H9 (cell line): ENCODE measurements at regions not wholly inside any gene's neighbourhood (a gene's known extent, or its start where the extent isn't known, plus 50 kb on each side); places are given as distances from the start of the nearest gene placed in this dataset.

Source experiments
- DNase-seq: peaks from one replicate; pipeline ENCODE4 v3.0.0-alpha.2; 2017
- H2AFZ ChIP-seq: one replicate; pipeline ENCODE4 v1.6.1; 2013; ENCODE audit warnings: mild to moderate bottlenecking, low read length, control low read depth, moderate library complexity
- H2AK5ac ChIP-seq: 2 replicates; pipeline ENCODE4 v1.6.1; 2013; ENCODE audit warnings: low read length, control low read depth, mixed read lengths; ENCODE audit not compliant: insufficient read length
- H2BK120ac ChIP-seq: one replicate; pipeline ENCODE4 v1.6.1; 2013; ENCODE audit warnings: low read depth, mild to moderate bottlenecking, low read length, control low read depth, inconsistent platforms; ENCODE audit not compliant: poor library complexity, severe bottlenecking
- H2BK12ac ChIP-seq: 2 replicates; pipeline ENCODE4 v1.6.1; 2013; ENCODE audit warnings: low read length, control low read depth, mixed read lengths, low read depth; ENCODE audit not compliant: insufficient read length
- H2BK15ac ChIP-seq: 2 replicates; pipeline ENCODE4 v1.6.1; 2013; ENCODE audit warnings: low read depth, low read length, control low read depth
- H2BK20ac ChIP-seq: one replicate; pipeline ENCODE4 v1.6.1; 2013; ENCODE audit warnings: low read depth, mild to moderate bottlenecking, low read length, control low read depth, inconsistent platforms; ENCODE audit not compliant: poor library complexity, severe bottlenecking
- H2BK5ac ChIP-seq: 2 replicates; pipeline ENCODE4 v1.6.1; 2013; ENCODE audit warnings: low read length, control low read depth, mixed read lengths; ENCODE audit not compliant: insufficient read length
- H3K14ac ChIP-seq: 2 replicates; pipeline ENCODE4 v1.6.1; 2013; ENCODE audit warnings: low read length, control low read depth; ENCODE audit not compliant: insufficient read depth
- H3K18ac ChIP-seq: 2 replicates; pipeline ENCODE4 v1.6.1; 2013; ENCODE audit warnings: low read depth, mild to moderate bottlenecking, mixed read lengths, low read length, control low read depth; ENCODE audit not compliant: insufficient read length
- H3K23ac ChIP-seq: 2 replicates; pipeline ENCODE4 v1.6.1; 2013; ENCODE audit warnings: low read length, control low read depth, mixed read lengths, low read depth; ENCODE audit not compliant: insufficient read length
- H3K23me2 ChIP-seq: 2 replicates; pipeline ENCODE4 v1.6.1; 2013; ENCODE audit warnings: low read depth, mild to moderate bottlenecking, mixed read lengths, low read length, control low read depth; ENCODE audit not compliant: insufficient read length, poor library complexity, severe bottlenecking
- H3K27ac ChIP-seq: 2 replicates; pipeline ENCODE4 v1.5.1; 2013; ENCODE audit warnings: low read length, control low read depth, mixed read lengths, low read depth; ENCODE audit not compliant: insufficient read length
- H3K27me3 ChIP-seq: 2 replicates; pipeline ENCODE4 v1.6.1; 2013; ENCODE audit warnings: low read length, control low read depth, inconsistent platforms; ENCODE audit not compliant: insufficient read depth
- H3K4ac ChIP-seq: 2 replicates; pipeline ENCODE4 v1.6.1; 2013; ENCODE audit warnings: low read depth, mild to moderate bottlenecking, control low read depth, inconsistent platforms, low read length, moderate library complexity
- H3K4me1 ChIP-seq: 2 replicates; pipeline ENCODE4 v1.6.1; 2013; ENCODE audit warnings: low read length, control low read depth, inconsistent platforms; ENCODE audit not compliant: insufficient read depth
- H3K4me2 ChIP-seq: 2 replicates; pipeline ENCODE4 v1.6.1; 2013; ENCODE audit warnings: low read length, control low read depth, mixed read lengths; ENCODE audit not compliant: insufficient read length, insufficient read depth
- H3K56ac ChIP-seq: 2 replicates; pipeline ENCODE4 v1.6.1; 2013; ENCODE audit warnings: low read depth, mild to moderate bottlenecking, mixed read lengths, low read length, control low read depth; ENCODE audit not compliant: insufficient read length
- H3K79me1 ChIP-seq: 2 replicates; pipeline ENCODE4 v1.6.1; 2013; ENCODE audit warnings: low read depth, mild to moderate bottlenecking, moderate library complexity, low read length, control low read depth, inconsistent platforms; ENCODE audit not compliant: insufficient read depth, poor library complexity, severe bottlenecking
- H3K79me2 ChIP-seq: 2 replicates; pipeline ENCODE4 v1.6.1; 2013; ENCODE audit warnings: low read length, control low read depth, inconsistent platforms; ENCODE audit not compliant: insufficient read depth
- H3K9ac ChIP-seq: 2 replicates; pipeline ENCODE4 v1.6.1; 2013; ENCODE audit warnings: low read length, control low read depth, mixed read lengths; ENCODE audit not compliant: insufficient read length; ENCODE audit errors: extremely low read depth
- H3K9me3 ChIP-seq: one replicate; pipeline ENCODE4 v1.6.1; 2013; ENCODE audit warnings: low read depth, low read length, inconsistent platforms; ENCODE audit not compliant: control insufficient read depth
- H3T11ph ChIP-seq: one replicate; pipeline ENCODE4 v1.6.1; 2013; ENCODE audit warnings: mild to moderate bottlenecking, low read length, control low read depth, inconsistent platforms
- H4K20me1 ChIP-seq: one replicate; pipeline ENCODE4 v1.6.1; 2013; ENCODE audit not compliant: control insufficient read depth, insufficient read length, insufficient read depth
- H4K5ac ChIP-seq: 2 replicates; pipeline ENCODE4 v1.6.1; 2013; ENCODE audit warnings: low read depth, mild to moderate bottlenecking, mixed read lengths, low read length, control low read depth; ENCODE audit not compliant: insufficient read length
- H4K8ac ChIP-seq: replicated peaks from 2 replicates; pipeline ENCODE4 v1.6.1; 2013; ENCODE audit warnings: low read length, control low read depth, mixed read lengths, low read depth; ENCODE audit not compliant: insufficient read length
- H4K91ac ChIP-seq: 2 replicates; pipeline ENCODE4 v1.6.1; 2013; ENCODE audit warnings: low read depth, mild to moderate bottlenecking, moderate library complexity, mixed read lengths, low read length, control low read depth; ENCODE audit not compliant: insufficient read length
- H3K27ac Mint-ChIP-seq, 3 experiments: 2 replicates in 2 of 3; 3 replicates in 1 of 3; pipeline ENCODE4 v1.8.0; 2020 to 2021; ENCODE audit warnings: mixed read lengths in 3 of 3, mild to moderate bottlenecking in 1 of 3, moderate library complexity in 1 of 3
- H3K27me3 Mint-ChIP-seq: 2 replicates; pipeline ENCODE4 v1.8.0; 2021; ENCODE audit warnings: low read depth, mild to moderate bottlenecking, moderate library complexity, mixed read lengths
- H3K36me3 Mint-ChIP-seq, 3 experiments: 2 replicates in 2 of 3; 3 replicates in 1 of 3; pipeline ENCODE4 v1.8.0; 2020 to 2021; ENCODE audit warnings: low read depth in 3 of 3, mixed read lengths in 3 of 3; ENCODE audit not compliant: insufficient read depth in 1 of 3
- H3K4me1 Mint-ChIP-seq, 2 experiments: 2 replicates each; pipeline ENCODE4 v1.8.0; 2020; ENCODE audit warnings: mixed read lengths in 2 of 2
- H3K4me3 Mint-ChIP-seq, 2 experiments: 2 replicates in 1 of 2; 3 replicates in 1 of 2; pipeline ENCODE4 v1.8.0; 2020 to 2021; ENCODE audit warnings: mild to moderate bottlenecking in 2 of 2, mixed read lengths in 2 of 2, moderate library complexity in 1 of 2
- H3K9me3 Mint-ChIP-seq, 2 experiments: 2 replicates in 1 of 2; 3 replicates in 1 of 2; pipeline ENCODE4 v1.8.0; 2020; ENCODE audit warnings: mild to moderate bottlenecking in 2 of 2, mixed read lengths in 2 of 2, moderate library complexity in 1 of 2
- CTCF ChIP-seq: fragments of 200-600 bp; sonication (generic); conservative IDR thresholded peaks from 3 replicates; pipeline ENCODE4 v1.8.0; 2021; ENCODE audit warnings: antibody characterized with exemption, mild to moderate bottlenecking
- WGBS: extraction: QIAGEN DNeasy Blood & Tissue Kit; methylation state at CpG from one replicate; pipeline ENCODE4 v1.1.7; 2013; ENCODE audit warnings: missing lambda C conversion rate, low lambda C conversion rate, mixed read lengths; ENCODE audit not compliant: insufficient read length; ENCODE audit errors: extremely low coverage; 5-methylcytosine and 5-hydroxymethylcytosine counted together

- TF ChIP-seq CTCF = no peak
- no peak overlapping the region for H2BK15ac ChIP-seq
- H3K23ac ChIP-seq = no peak overlapping the region
- no peak overlapping the region for H2BK5ac ChIP-seq
- no peak overlapping the region for H4K8ac ChIP-seq
- H3K23me2 ChIP-seq = no peaks in the 10 kb centered on the region
- no peak overlapping the region for H2BK20ac ChIP-seq
- Mint-ChIP-seq H3K27me3 (peaks cover 14% of the 10 kb centered on the region), H3K27ac (no peak overlapping the region), H3K36me3 (peaks cover 0 to 6% (median 2%) of the 10 kb centered on the region in 3 experiments; a peak in 4 of 7 replicates), H3K9me3 (peaks cover 24 to 27% of the 10 kb centered on the region in 2 experiments), H3K4me1 (no peaks in the 10 kb centered on the region), H3K4me3 (no peak overlapping the region)
- WGBS = no CpG with 5 or more reads among the region's 1 CpG
- no peaks in the 10 kb centered on the region for H4K20me1 ChIP-seq
- no peak overlapping the region for H3K9ac ChIP-seq
- DNase-seq = no peak
- no peak overlapping the region for H4K91ac ChIP-seq
- H3K79me1 ChIP-seq = no peaks in the 10 kb centered on the region
- H3K79me2 ChIP-seq = no peaks in the 10 kb centered on the region
- no peak overlapping the region for H2AK5ac ChIP-seq
- H3K4me1 ChIP-seq = no peaks in the 10 kb centered on the region
- no peak overlapping the region for H3T11ph ChIP-seq
- no peak overlapping the region for H3K56ac ChIP-seq
- no peak overlapping the region for H2BK12ac ChIP-seq
- no peak overlapping the region for H4K5ac ChIP-seq
- no peaks in the 10 kb centered on the region for H3K27me3 ChIP-seq
- H3K9me3 ChIP-seq = no peaks in the 10 kb centered on the region
- no peak overlapping the region for H3K14ac ChIP-seq
- no peak overlapping the region for H2AFZ ChIP-seq
- no peak overlapping the region for H3K4me2 ChIP-seq
- no peak overlapping the region for H2BK120ac ChIP-seq
- H3K27ac ChIP-seq = no peak overlapping the region
- no peak overlapping the region for H3K18ac ChIP-seq
- H3K4ac ChIP-seq = no peak overlapping the region
Observed at GRCh38 chr2:71976685-71977084, 171.0 kb downstream of the CYP26B1 start.
